Duodenal mucosa (tissue), 2 donors: ENCODE measurements at regions not wholly inside any gene's neighbourhood (a gene's known extent, or its start where the extent isn't known, plus 50 kb on each side); places are given as distances from the start of the nearest gene placed in this dataset.
"Not testable (repeated sequence)": the region's sequence is repeated elsewhere in the genome, so short reads cannot be mapped to it uniquely, and the experiment has no call there.

ENCODE experiments used
- H3K27ac ChIP-seq: one replicate; pipeline ENCODE4 v1.7.0; 2013; ENCODE audit warnings: low read depth, low read length
- H3K27me3 ChIP-seq, 2 donors: one replicate each; pipeline ENCODE4 v1.7.0; 2013; ENCODE audit warnings: low read length in 2 of 2, control low read depth in 1 of 2; ENCODE audit not compliant: insufficient read depth in 2 of 2, control insufficient read depth in 1 of 2
- H3K36me3 ChIP-seq, 2 donors: one replicate each; pipeline ENCODE4 v1.7.0; 2013; ENCODE audit warnings: low read length in 2 of 2, control low read depth in 1 of 2; ENCODE audit not compliant: insufficient read depth in 2 of 2, control insufficient read depth in 1 of 2
- H3K4me1 ChIP-seq, 2 donors: one replicate each; pipeline ENCODE4 v1.7.0; 2013; ENCODE audit warnings: low read length in 2 of 2, control low read depth in 1 of 2; ENCODE audit not compliant: insufficient read depth in 2 of 2, control insufficient read depth in 1 of 2
- H3K4me3 ChIP-seq, 2 donors: one replicate each; pipeline ENCODE4 v1.7.0; 2013; ENCODE audit warnings: low read length in 2 of 2, low read depth in 1 of 2
- H3K9ac ChIP-seq, 2 donors: one replicate each; pipeline ENCODE4 v1.7.0; 2013; ENCODE audit warnings: low read length in 2 of 2, low read depth in 1 of 2
- H3K9me3 ChIP-seq, 2 donors: one replicate each; pipeline ENCODE4 v1.7.0; 2013; ENCODE audit warnings: low read length in 2 of 2, control low read depth in 1 of 2; ENCODE audit not compliant: control insufficient read depth in 1 of 2

DNA sequence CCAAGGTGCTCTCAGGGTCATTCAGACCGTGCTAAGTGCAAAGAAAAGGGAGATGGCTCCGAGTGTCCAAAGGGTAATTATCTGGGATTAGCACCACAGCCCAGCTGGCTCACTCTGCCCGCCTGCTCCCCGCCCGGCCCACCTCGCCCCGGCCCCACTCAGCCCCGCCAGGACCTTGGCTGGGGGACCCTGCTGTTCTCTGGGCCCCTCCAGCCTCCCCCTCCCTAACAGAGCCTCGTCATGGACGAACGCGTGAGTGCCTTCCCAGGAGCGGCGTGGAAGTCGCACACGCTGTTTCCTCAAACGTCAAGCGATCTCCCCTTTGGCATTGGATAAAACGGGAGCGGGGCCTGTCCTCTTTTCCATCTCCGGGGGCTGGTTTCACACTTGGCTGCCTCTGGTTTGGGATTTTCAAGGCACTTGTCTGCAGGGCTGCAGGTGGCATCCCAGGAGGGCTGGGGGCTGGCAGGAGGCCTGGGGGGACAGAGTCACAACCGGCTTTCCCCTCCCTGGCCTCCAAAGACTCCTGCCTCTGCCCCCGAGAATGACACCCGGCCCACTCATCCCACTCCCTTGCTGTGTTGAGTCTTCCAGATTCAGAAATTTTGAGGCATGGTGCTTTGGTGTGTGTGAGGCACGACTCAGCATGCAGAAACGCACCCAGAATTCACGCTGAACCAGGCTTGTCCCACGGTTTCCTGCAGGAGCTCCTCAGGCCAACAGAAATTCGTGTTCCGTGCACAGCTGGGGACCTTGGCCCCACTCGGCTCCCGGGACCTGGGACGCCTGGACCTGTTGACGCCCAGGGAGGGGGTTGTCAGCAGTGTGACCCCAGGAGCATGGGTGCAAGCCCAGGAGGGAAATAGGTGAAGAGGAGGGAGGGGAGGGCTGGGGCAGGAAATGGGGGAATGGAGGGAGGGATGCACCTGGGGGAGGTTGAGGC, 110.0 kb downstream of the PDGFA start:
- Histone ChIP-seq H3K4me1 (no peaks in the 10 kb centered on the region), H3K9ac (no peak overlapping the region), H3K4me3 (no peak overlapping the region), H3K27ac (no peak overlapping the region), H3K9me3 (no peaks in the 10 kb centered on the region), H3K27me3 (no peaks in the 10 kb centered on the region), H3K36me3 (no peaks in the 10 kb centered on the region)

DNA sequence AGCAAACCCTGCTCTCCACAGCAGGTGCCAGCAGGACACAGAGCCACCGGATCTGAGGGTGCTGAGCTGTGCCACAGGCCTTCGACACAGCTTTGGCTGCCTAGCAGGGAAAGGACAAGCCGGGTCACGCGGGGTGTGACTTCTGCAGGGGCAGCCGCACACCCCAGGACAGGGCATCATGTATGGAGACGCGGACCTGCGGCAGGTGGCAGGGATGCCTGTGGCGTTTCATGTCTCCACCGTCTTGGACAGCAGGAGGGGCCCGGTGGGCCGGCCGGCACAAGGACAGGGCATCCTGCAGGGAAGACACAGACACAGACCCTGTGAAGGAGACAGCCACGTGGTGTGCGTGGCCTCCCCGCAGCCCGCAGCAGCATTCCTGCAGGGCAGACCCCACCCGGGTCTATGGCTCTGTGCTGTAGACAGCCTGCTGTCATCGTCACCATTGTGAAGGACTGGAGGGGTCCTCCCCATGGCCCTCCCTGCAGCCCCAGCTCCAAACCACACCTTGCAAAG, 109.2 kb downstream of the PDGFA start:
- Histone ChIP-seq H3K27me3 (no peaks in the 10 kb centered on the region), H3K4me1 (no peaks in the 10 kb centered on the region), H3K4me3 (no peak overlapping the region)

DNA sequence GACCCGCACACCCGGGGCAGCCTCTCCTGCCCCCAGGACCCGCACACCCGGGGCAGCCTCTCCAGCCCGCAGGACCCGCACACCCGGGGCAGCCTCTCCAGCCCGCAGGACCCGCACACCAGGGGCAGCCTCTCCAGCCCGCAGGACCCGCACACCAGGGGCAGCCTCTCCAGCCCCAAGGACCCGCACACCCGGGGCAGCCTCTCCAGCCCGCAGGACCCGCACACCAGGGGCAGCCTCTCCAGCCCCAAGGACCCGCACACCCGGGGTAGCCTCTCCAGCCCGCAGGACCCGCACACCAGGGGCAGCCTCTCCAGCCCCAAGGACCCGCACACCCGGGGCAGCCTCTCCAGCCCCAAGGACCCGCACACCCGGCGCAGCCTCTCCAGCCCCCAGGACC, 108.5 kb downstream of the PDGFA start:
- H3K27ac ChIP-seq, H3K4me3 ChIP-seq, H3K27me3 ChIP-seq, H3K36me3 ChIP-seq, H3K9ac ChIP-seq, H3K4me1 ChIP-seq, H3K9me3 ChIP-seq: not testable (repeated sequence)

More for the DNA sequence above, 109.2 kb downstream of the PDGFA start:
- H3K9me3 ChIP-seq = no peaks in the 10 kb centered on the region
- H3K27ac ChIP-seq = no peak overlapping the region
- no peak overlapping the region for H3K9ac ChIP-seq
- no peaks in the 10 kb centered on the region for H3K36me3 ChIP-seq

DNA sequence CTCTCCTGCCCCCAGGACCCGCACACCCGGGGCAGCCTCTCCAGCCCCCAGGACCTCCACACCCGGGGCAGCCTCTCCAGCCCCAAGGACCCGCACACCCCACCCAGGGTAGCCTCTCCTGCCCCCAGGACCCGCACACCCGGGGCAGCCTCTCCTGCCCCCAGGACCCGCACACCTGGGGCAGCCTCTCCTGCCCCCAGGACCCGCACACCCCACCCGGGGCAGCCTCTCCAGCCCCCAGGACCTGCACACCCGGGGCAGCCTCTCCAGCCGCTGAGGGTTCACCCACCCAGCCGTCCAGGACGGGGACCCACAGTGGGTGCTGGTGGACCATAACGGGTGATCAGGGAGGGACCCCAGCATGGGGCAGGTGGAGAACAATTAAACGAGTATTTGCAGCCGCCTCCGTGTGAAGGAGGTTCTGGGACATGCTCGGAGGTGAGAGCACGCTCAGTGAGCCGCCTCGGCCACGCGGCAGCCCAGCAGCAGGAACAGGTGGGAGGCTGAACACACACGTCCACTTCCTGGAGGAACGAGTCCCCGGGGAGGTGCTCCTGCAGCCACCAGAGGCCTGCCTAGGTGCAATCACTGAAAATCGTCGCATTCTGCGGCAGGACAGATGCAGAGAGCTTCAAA, 107.9 kb downstream of the PDGFA start:
- no peaks in the 10 kb centered on the region for H3K4me1 ChIP-seq
- no peak overlapping the region for H3K4me3 ChIP-seq
- no peak overlapping the region for H3K9ac ChIP-seq
- H3K9me3 ChIP-seq = no peaks in the 10 kb centered on the region
- H3K27ac ChIP-seq = no peak overlapping the region
- no peaks in the 10 kb centered on the region for H3K36me3 ChIP-seq
- no peaks in the 10 kb centered on the region for H3K27me3 ChIP-seq

DNA sequence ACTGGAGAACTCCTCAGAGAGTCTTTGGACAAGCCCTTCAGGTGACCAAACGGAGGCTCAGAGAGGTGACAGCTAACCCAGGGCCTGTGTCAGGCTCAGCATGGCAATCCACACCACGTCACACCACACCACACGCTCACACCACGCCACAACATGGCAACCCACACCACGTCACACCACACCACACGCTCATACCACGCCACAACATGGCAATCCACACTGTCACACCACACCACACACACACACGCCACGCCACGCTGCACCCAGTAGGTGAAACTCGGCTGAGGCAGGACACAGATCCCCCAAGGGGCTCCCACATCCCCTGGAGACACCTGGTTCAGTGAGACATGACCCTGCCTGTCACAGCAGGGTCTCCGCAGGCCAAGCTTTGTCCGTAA, 107.3 kb downstream of the PDGFA start:
- Histone ChIP-seq H3K4me3 (no peak overlapping the region), H3K9me3 (peaks cover 0 to 2% of the 10 kb centered on the region in 2 donors), H3K36me3 (no peaks in the 10 kb centered on the region), H3K9ac (no peak overlapping the region), H3K27ac (no peak overlapping the region), H3K4me1 (no peaks in the 10 kb centered on the region), H3K27me3 (no peaks in the 10 kb centered on the region)

DNA sequence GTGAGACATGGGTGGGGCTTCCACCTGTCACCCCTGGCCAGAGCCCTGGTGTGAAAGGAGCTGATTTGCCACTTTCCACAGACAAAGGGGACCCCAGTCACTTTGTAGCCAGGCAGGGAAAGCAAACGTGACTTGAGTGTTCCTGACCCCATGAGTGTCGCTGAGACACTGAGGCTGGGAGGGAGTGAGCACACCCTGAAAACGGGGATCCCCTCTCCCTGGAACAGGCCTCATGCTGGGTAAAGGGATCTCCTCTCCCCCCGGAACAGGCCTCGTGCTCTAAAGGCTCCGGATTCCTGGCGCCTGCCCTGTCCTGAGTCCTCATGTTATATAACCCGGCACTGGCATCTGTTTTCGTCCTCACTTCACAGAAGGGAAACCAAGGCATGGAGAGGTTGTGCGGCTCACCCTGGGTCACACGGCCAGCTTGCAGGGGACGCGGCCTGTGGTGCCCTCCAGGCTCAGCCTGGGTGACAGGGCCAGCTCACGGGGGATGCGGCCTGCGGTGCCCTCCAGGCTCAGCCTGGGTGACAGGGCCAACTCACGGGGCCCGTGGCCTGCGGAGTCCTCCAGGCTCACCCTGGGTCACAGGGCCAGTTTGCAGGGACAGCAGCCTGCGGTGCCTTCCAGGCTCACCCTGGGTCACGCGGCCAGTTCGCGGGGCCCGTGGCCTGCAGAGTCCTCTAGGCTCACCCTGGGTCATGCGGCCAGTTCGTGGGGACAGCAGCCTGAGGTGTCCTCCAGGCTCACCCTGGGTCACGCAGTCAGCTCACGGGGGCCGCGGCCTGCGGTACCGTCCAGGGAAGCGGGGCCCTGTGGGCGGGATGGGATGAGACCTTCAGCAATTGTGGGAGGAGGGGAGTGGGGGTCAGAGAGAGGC, 104.7 kb downstream of the PDGFA start:
- H3K36me3 ChIP-seq = no peaks in the 10 kb centered on the region
- H3K9ac ChIP-seq = no peak overlapping the region
- no peaks in the 10 kb centered on the region for H3K27me3 ChIP-seq
- no peak overlapping the region for H3K4me3 ChIP-seq
- no peak overlapping the region for H3K27ac ChIP-seq
- no peaks in the 10 kb centered on the region for H3K4me1 ChIP-seq
- H3K9me3 ChIP-seq = peaks cover 7 to 11% of the 10 kb centered on the region in 2 donors

DNA sequence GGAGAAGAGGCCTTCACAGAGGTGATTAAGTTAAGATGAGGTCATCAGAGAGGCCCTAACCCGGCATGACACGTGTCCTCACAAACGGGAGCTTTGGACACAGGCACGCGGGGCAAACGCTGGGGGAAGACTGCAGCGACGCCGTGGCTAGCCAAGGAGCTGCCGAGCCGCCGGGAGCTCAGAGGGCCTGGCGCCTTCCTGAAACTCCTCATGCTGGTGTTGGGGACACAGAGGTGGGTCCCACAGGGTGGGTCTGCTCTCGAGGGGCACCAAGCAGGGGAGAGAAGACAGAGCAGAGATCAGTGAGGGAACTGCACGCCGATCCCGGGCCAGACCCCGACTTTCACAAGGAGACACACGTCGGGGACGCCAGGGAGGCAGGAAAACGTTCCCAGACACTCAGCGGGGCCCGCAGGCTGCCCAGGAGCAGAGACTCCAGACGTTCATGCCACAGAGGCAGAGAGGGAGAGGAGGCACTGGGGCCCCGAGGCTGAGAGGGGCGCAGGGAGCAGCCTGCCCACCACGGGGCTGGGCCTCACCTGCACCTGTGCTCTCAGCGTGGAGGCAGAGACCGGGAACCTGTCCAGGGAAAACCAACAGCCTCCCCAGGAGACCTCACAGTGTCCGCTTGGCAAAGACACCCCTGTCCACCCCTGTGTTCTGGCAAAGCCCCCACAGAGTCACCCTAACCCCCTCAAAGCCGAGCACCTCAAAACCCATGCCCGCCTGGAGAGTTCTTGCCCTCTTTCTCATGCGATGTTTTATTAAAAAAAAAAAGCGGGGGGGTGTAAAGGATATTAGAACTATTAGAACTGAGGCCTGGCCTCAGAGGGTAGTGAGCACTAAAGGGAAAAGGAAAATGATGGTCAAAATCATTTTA, 103.8 kb downstream of the PDGFA start:
- no peak overlapping the region for H3K27ac ChIP-seq
- H3K4me1 ChIP-seq = no peaks in the 10 kb centered on the region

DNA sequence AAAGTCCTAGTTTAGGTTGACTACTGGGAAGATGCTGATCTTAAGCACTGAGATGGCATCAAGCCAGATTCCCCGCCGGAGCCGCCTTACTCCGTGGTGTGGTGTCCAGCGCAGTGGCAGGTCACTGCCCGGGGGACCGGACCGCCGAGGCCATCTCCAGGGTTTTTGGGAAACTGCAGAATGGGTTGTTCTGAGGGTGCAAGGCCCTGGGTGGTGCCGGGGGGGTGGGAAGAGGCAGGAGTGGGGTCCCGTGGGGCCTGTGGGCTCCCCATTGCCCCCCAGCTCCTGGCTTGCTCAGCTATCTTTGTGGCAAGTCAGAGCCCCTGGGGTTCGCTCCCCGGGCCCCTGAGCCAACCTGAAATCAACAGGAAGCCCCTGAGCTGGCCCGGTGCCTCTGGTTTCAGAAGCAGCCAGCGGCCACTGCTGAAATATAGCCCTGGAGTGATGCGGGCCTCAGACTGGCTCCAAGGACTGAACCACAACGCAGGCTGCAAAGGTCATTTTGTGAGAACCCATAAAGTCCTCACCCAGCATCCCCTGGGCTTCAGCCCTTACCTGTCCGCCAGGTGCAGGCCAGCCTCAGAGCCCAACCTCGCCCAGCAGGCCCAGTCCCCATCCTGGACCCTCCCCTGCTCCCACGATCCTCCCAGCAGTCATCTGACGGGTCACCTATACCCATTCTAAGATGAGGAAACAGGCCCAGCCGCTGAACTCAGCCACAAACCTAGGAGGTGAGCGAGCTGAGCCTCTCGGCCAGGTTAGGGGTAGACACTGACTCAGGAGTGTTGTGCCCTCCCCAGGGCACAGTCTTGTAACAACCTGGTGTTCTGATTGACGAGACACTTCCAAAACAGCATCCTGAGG, 102.7 kb downstream of the PDGFA start:
- no peaks in the 10 kb centered on the region for H3K27me3 ChIP-seq
- H3K4me1 ChIP-seq = no peaks in the 10 kb centered on the region
- no peak overlapping the region for H3K4me3 ChIP-seq
- no peak overlapping the region for H3K9ac ChIP-seq
- H3K27ac ChIP-seq = no peak overlapping the region
- H3K9me3 ChIP-seq = peaks cover 7 to 11% of the 10 kb centered on the region in 2 donors
- H3K36me3 ChIP-seq = no peaks in the 10 kb centered on the region

More for the DNA sequence above, 103.8 kb downstream of the PDGFA start:
- H3K36me3 ChIP-seq = no peaks in the 10 kb centered on the region
- H3K9me3 ChIP-seq = peaks cover 7 to 11% of the 10 kb centered on the region in 2 donors
- H3K4me3 ChIP-seq = no peak overlapping the region
- H3K27me3 ChIP-seq = no peaks in the 10 kb centered on the region
- no peak overlapping the region for H3K9ac ChIP-seq

DNA sequence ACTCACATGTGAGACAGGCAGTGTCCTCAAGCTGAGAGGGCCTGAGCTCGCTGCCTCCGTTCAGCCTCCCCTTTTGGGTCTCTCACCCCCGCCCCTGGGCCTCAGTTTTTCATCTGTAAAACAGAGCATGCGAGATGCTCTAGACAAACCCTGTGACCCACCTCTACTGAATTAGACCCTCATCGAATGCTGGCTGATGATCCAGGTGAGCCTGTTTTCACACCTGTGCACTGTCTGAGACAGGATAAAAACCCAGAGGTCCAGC, 102.1 kb downstream of the PDGFA start:
- peaks cover 7 to 11% of the 10 kb centered on the region in 2 donors for H3K9me3 ChIP-seq
- H3K9ac ChIP-seq = no peak overlapping the region
- no peak overlapping the region for H3K4me3 ChIP-seq
- no peaks in the 10 kb centered on the region for H3K27me3 ChIP-seq
- no peak overlapping the region for H3K27ac ChIP-seq
- no peaks in the 10 kb centered on the region for H3K4me1 ChIP-seq
- H3K36me3 ChIP-seq = no peaks in the 10 kb centered on the region
